ENCODE measurements at regions not wholly inside any gene's neighbourhood (a gene's known extent, or its start where the extent isn't known, plus 50 kb on each side); places are given as distances from the start of the nearest gene placed in this dataset.

- DNase-seq (ENCODE audit: low spot score) = no peak
Observed at GRCh38 chr3:132829101-132829500, 106.9 kb upstream of the NPHP3 start.

- DNase-seq (ENCODE audit: low spot score) = no peak
Observed at GRCh38 chr3:132822837-132823236, 100.6 kb upstream of the NPHP3 start.

GRCh38 chr3:132822266-132822665 is 100.1 kb upstream of the NPHP3 start:
- no peak for DNase-seq (ENCODE audit: low spot score)

GRCh38 chr3:132821314-132821713 is 99.1 kb upstream of the NPHP3 start:
- DNase-seq (ENCODE audit: low spot score) = no peak

GRCh38 chr3:132818251-132818650 is 96.0 kb upstream of the NPHP3 start:
- no peak for DNase-seq (ENCODE audit: low spot score)

- no peak for DNase-seq (ENCODE audit: low spot score)
Observed at GRCh38 chr3:132817646-132818177, 95.5 kb upstream of the NPHP3 start.

GRCh38 chr3:132805071-132805470 is 82.9 kb upstream of the NPHP3 start:
- DNase-seq (ENCODE audit: low spot score) = no peak

- no peak for DNase-seq (ENCODE audit: low spot score)
Observed at GRCh38 chr3:132804498-132804897, 82.3 kb upstream of the NPHP3 start.

- peak; percentile 37 for DNase-seq (ENCODE audit: low spot score)
Observed at GRCh38 chr3:132803889-132804288, 81.7 kb upstream of the NPHP3 start.

GRCh38 chr3:132800958-132801357 is 78.7 kb upstream of the NPHP3 start:
- no peak for DNase-seq (ENCODE audit: low spot score)

- no peak for DNase-seq (ENCODE audit: low spot score)
Observed at GRCh38 chr3:132790806-132791205, 68.6 kb upstream of the NPHP3 start.

- no peak for DNase-seq (ENCODE audit: low spot score)
Observed at GRCh38 chr3:132789959-132790358, 67.8 kb upstream of the NPHP3 start.

GRCh38 chr3:132788301-132788671 is 66.1 kb upstream of the NPHP3 start:
- DNase-seq (ENCODE audit: low spot score) = no peak

GRCh38 chr3:132787616-132788300 is 65.5 kb upstream of the NPHP3 start:
- no peak for DNase-seq (ENCODE audit: low spot score)

GRCh38 chr3:132786890-132787289 is 64.7 kb upstream of the NPHP3 start:
- DNase-seq (ENCODE audit: low spot score) = no peak

GRCh38 chr3:132785292-132785691 is 63.1 kb upstream of the NPHP3 start:
- DNase-seq (ENCODE audit: low spot score) = no peak

GRCh38 chr3:132784502-132785025 is 62.4 kb upstream of the NPHP3 start:
- DNase-seq (ENCODE audit: low spot score) = no peak

GRCh38 chr3:132783152-132783551 is 60.9 kb upstream of the NPHP3 start:
- DNase-seq (ENCODE audit: low spot score) = no peak

GRCh38 chr3:132781922-132782321 is 59.7 kb upstream of the NPHP3 start:
- no peak for DNase-seq (ENCODE audit: low spot score)

- no peak for DNase-seq (ENCODE audit: low spot score)
Observed at GRCh38 chr3:132777171-132777570, 55.0 kb upstream of the NPHP3 start.

- DNase-seq (ENCODE audit: low spot score) = no peak
Observed at GRCh38 chr3:132773071-132773619, 50.9 kb upstream of the NPHP3 start.

- DNase-seq (ENCODE audit: low spot score) = no peak
Observed at GRCh38 chr3:132772252-132772651, 50.0 kb upstream of the NPHP3 start.
